Prostate gland (tissue), 2 donors: ENCODE measurements at regions not wholly inside any gene's neighbourhood (a gene's known extent, or its start where the extent isn't known, plus 50 kb on each side); places are given as distances from the start of the nearest gene placed in this dataset.

Source experiments
- DNase-seq: peaks from one replicate; pipeline ENCODE4 v3.0.0-alpha.2; 2019; ENCODE audit warnings: low spot score
- H3K27ac ChIP-seq, 2 donors: fragments of 200-600 bp; sonication (generic); 2 replicates each; pipeline ENCODE4 v1.5.1; 2017 to 2019
- H3K27me3 ChIP-seq: fragments of 200-600 bp; sonication (generic); replicated peaks from 2 replicates; pipeline ENCODE4 v1.5.1; 2019; ENCODE audit not compliant: insufficient read depth
- H3K36me3 ChIP-seq, 2 donors: fragments of 200-600 bp; sonication (generic); 1 replicate in 1 of 2; 2 replicates in 1 of 2; pipeline versions ENCODE4 v1.5.1 to v1.8.1; 2017 to 2019
- H3K4me1 ChIP-seq: fragments of 200-600 bp; sonication (generic); replicated peaks from 2 replicates; pipeline ENCODE4 v1.5.1; 2019
- H3K4me3 ChIP-seq, 2 donors: fragments of 200-600 bp; sonication (generic); 2 replicates each; pipeline ENCODE4 v1.5.1; 2017 to 2019
- H3K9me3 ChIP-seq: fragments of 200-600 bp; sonication (generic); 2 replicates; pipeline ENCODE4 v1.5.1; 2017
- CTCF ChIP-seq, 4 experiments: fragments of 200-600 bp in 2 of 4; fragments of 450-650 bp in 2 of 4; sonication (generic) in 2 of 4; IDR thresholded peaks; 1 replicate in 3 of 4; 2 replicates in 1 of 4; pipeline ENCODE4 v1.5.1; 2016 to 2019; ENCODE audit warnings: antibody characterized with exemption in 4 of 4, mild to moderate bottlenecking in 2 of 4, moderate library complexity in 2 of 4
- POLR2A ChIP-seq: fragments of 450-650 bp; IDR thresholded peaks from one replicate; pipeline ENCODE4 v1.6.1; 2016; ENCODE audit warnings: antibody characterized with exemption, mild to moderate bottlenecking
- POLR2AphosphoS5 ChIP-seq: sonication (generic); formaldehyde crosslinking; IDR thresholded peaks from one replicate; pipeline ENCODE4 v1.6.1; 2017; ENCODE audit warnings: antibody characterized with exemption
- WGBS: methylation state at CpG from one replicate; pipeline ENCODE4 v1.1.5; 2018; 5-methylcytosine and 5-hydroxymethylcytosine counted together
- intact Hi-C: fragments of 100-400 bp; cut with DNase I; formaldehyde crosslinking; loops from one replicate; pipeline ENCODE4 v1.14.2; 2022

DNA sequence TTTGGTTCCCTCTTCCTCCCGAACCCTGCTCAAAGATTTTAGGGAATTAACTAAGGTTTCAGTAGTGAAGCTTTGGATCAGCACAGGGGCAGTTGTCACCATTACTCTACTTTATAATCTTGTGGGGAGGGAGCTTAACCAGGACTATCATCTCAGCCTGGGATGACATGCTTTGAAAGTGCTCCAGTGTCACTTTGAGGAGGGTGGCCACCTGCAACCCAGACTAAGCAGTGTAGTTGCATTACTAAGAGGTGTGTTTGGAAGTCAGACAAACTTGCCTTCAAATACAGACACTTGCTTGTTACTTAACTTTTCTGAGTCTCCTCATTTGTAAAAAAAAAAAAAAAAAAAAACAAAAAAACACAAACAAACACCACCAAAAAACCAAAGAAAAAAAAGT lies 340.3 kb upstream of the TBL1XR1 start:
- TF ChIP-seq POLR2A (no peak), CTCF (IDR thresholded peaks at IDR 0.05) (no peak), POLR2AphosphoS5 (no peak)
- Histone ChIP-seq H3K4me3 (no peak overlapping the region), H3K9me3 (no peaks in the 10 kb centered on the region), H3K4me1 (no peaks in the 10 kb centered on the region), H3K27me3 (no peaks in the 10 kb centered on the region), H3K27ac (no peak overlapping the region), H3K36me3 (no peaks in the 10 kb centered on the region)
- intact Hi-C loops: loop anchor here (5.0 kb wide), 1 partner anchor 100 kb away; no protein-coding TSS in a partner anchor
- WGBS: 94% methylated on average over 1 of the region's 1 CpG
- DNase-seq: no peak

GRCh38 chr3:177538048-177538749 lies 340.9 kb upstream of the TBL1XR1 start:
- Histone ChIP-seq H3K36me3 (no peaks in the 10 kb centered on the region), H3K4me3 (no peak overlapping the region), H3K27ac (no peak overlapping the region), H3K27me3 (no peaks in the 10 kb centered on the region), H3K4me1 (no peaks in the 10 kb centered on the region), H3K9me3 (no peaks in the 10 kb centered on the region)
- intact Hi-C loops: loop anchor here (5.0 kb wide), 1 partner anchor 101 kb away; no protein-coding TSS in a partner anchor
- 56% methylated on average over 4 of the region's 4 CpGs for WGBS
- no peak for DNase-seq
- TF ChIP-seq POLR2A: no peak

GRCh38 chr3:177538750-177539730 lies 341.8 kb upstream of the TBL1XR1 start:
- peak overlapping the region in 1 of 2 donors; percentile 41 for H3K27ac ChIP-seq
- H3K36me3 ChIP-seq: no peaks in the 10 kb centered on the region
- H3K4me3 ChIP-seq: no peak overlapping the region
- intact Hi-C loops: loop anchor here (5.0 kb wide), 1 partner anchor 102 kb away; no protein-coding TSS in a partner anchor
- H3K27me3 ChIP-seq: no peaks in the 10 kb centered on the region
- H3K9me3 ChIP-seq: no peaks in the 10 kb centered on the region
- peak; percentile 68 for TF ChIP-seq POLR2AphosphoS5
- TF ChIP-seq POLR2A: no peak
- H3K4me1 ChIP-seq: no peaks in the 10 kb centered on the region
- DNase-seq: peak; percentile 33
- WGBS: 47% methylated on average over 9 of the region's 9 CpGs

DNA sequence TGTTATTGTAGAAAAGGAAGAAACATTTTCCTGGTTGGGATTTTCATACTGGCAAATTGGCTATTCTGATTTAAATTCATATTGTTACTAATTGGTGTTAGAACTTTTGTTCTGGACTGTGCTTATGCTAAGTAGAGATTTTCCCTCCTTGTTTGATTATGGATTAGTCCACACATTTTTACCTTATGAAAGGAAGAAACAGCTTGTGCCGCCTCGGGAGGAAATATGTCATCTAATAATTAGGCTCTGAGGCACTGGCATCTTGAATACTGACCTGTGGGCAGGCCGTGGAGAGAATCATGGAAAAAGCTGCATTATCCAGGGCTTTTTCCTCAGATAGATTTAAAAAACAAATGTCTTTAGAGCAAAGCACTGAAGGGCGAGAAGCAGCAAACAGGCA lies 344.3 kb upstream of the TBL1XR1 start:
- 82% methylated on average over 4 of the region's 4 CpGs for whole genome bisulfite sequencing
- no peaks in the 10 kb centered on the region for H3K36me3 ChIP-seq
- TF ChIP-seq CTCF (IDR thresholded peaks at IDR 0.05) (no peak), POLR2A (no peak), POLR2AphosphoS5 (no peak)
- H3K9me3 ChIP-seq: no peaks in the 10 kb centered on the region
- no peaks in the 10 kb centered on the region for H3K4me1 ChIP-seq
- DNase-seq: no peak
- no peak overlapping the region for H3K27ac ChIP-seq
- no peaks in the 10 kb centered on the region for H3K27me3 ChIP-seq
- H3K4me3 ChIP-seq: no peak overlapping the region
- intact Hi-C loops: no loop called here

- Histone ChIP-seq H3K27me3 (no peaks in the 10 kb centered on the region), H3K4me3 (no peak overlapping the region), H3K4me1 (no peaks in the 10 kb centered on the region), H3K27ac (no peak overlapping the region), H3K9me3 (no peaks in the 10 kb centered on the region), H3K36me3 (no peaks in the 10 kb centered on the region)
- DNase-seq: no peak
- no peak for TF ChIP-seq POLR2A
- intact Hi-C loops: no loop called here
- 89% methylated on average over 3 of the region's 3 CpGs for WGBS
Measured at GRCh38 chr3:177545964-177546363, 348.7 kb upstream of the TBL1XR1 start.

- no peak overlapping the region for H3K27ac ChIP-seq
- intact Hi-C loops: no loop called here
- WGBS: 74% methylated on average over 13 of the region's 13 CpGs
Measured at GRCh38 chr3:177547711-177548350, 350.5 kb upstream of the TBL1XR1 start.

More at GRCh38 chr3:177547711-177548350, 350.5 kb upstream of the TBL1XR1 start:
- H3K27me3 ChIP-seq: no peaks in the 10 kb centered on the region
- no peak for DNase-seq
- H3K4me3 ChIP-seq: no peak overlapping the region
- H3K9me3 ChIP-seq: no peaks in the 10 kb centered on the region
- TF ChIP-seq POLR2AphosphoS5 (no peak), CTCF (IDR thresholded peaks at IDR 0.05) (no peak), POLR2A (no peak)
- no peaks in the 10 kb centered on the region for H3K36me3 ChIP-seq
- H3K4me1 ChIP-seq: no peaks in the 10 kb centered on the region
